ENCODE measurements at regions not wholly inside any gene's neighbourhood (a gene's known extent, or its start where the extent isn't known, plus 50 kb on each side); places are given as distances from the start of the nearest gene placed in this dataset.

GRCh38 chr14:81826081-81826480, 292.4 kb upstream of the SEL1L start:
- WGBS (ENCODE audit: insufficient coverage, low lambda C conversion rate) = no CpG with 5 or more reads among the region's 1 CpG
- Histone ChIP-seq H3K27me3 (ENCODE audit: control insufficient read depth, insufficient read depth, low read length) (no peaks in the 10 kb centered on the region), H3K36me3 (ENCODE audit: control insufficient read depth, insufficient read depth, low read length) (no peaks in the 10 kb centered on the region), H3K4me3 (ENCODE audit: low read length) (no peak overlapping the region), H3K27ac (ENCODE audit: low read length) (no peak overlapping the region), H3K4me1 (ENCODE audit: control insufficient read depth, insufficient read depth, low read length) (peaks cover 12% of the 10 kb centered on the region), H3K9me3 (ENCODE audit: control insufficient read depth, low read depth, low read length) (peaks cover 7% of the 10 kb centered on the region)
- DNase-seq = no peak

GRCh38 chr14:81829447-81829846, 295.8 kb upstream of the SEL1L start:
- Histone ChIP-seq H3K4me3 (ENCODE audit: low read length) (no peak overlapping the region), H3K4me1 (ENCODE audit: control insufficient read depth, insufficient read depth, low read length) (peaks cover 17% of the 10 kb centered on the region), H3K36me3 (ENCODE audit: control insufficient read depth, insufficient read depth, low read length) (no peaks in the 10 kb centered on the region), H3K27ac (ENCODE audit: low read length) (no peak overlapping the region), H3K27me3 (ENCODE audit: control insufficient read depth, insufficient read depth, low read length) (no peaks in the 10 kb centered on the region), H3K9me3 (ENCODE audit: control insufficient read depth, low read depth, low read length) (peaks cover 7% of the 10 kb centered on the region)
- WGBS (ENCODE audit: insufficient coverage, low lambda C conversion rate) = no CpG with 5 or more reads among the region's 24 CpGs
- no peak for DNase-seq

- no CpG with 5 or more reads among the region's 4 CpGs for WGBS (ENCODE audit: insufficient coverage, low lambda C conversion rate)
- DNase-seq = peak; percentile 26 to 55
- no peak overlapping the region for H3K27ac ChIP-seq (ENCODE audit: low read length)
Measured at GRCh38 chr14:81831128-81831820, 297.6 kb upstream of the SEL1L start.

GRCh38 chr14:81834308-81834707, 300.7 kb upstream of the SEL1L start:
- Histone ChIP-seq H3K27me3 (ENCODE audit: control insufficient read depth, insufficient read depth, low read length) (no peaks in the 10 kb centered on the region), H3K4me1 (ENCODE audit: control insufficient read depth, insufficient read depth, low read length) (peaks cover 5% of the 10 kb centered on the region), H3K9me3 (ENCODE audit: control insufficient read depth, low read depth, low read length) (peaks cover 10% of the 10 kb centered on the region), H3K36me3 (ENCODE audit: control insufficient read depth, insufficient read depth, low read length) (no peaks in the 10 kb centered on the region), H3K27ac (ENCODE audit: low read length) (no peak overlapping the region), H3K4me3 (ENCODE audit: low read length) (no peak overlapping the region)
- no CpG with 5 or more reads among the region's 1 CpG for WGBS (ENCODE audit: insufficient coverage, low lambda C conversion rate)
- peak in 1 of 2 donors; percentile 33 for DNase-seq

More at GRCh38 chr14:81831128-81831820, 297.6 kb upstream of the SEL1L start:
- Histone ChIP-seq H3K27me3 (ENCODE audit: control insufficient read depth, insufficient read depth, low read length) (no peaks in the 10 kb centered on the region), H3K9me3 (ENCODE audit: control insufficient read depth, low read depth, low read length) (peaks cover 10% of the 10 kb centered on the region), H3K4me3 (ENCODE audit: low read length) (no peak overlapping the region), H3K36me3 (ENCODE audit: control insufficient read depth, insufficient read depth, low read length) (no peaks in the 10 kb centered on the region), H3K4me1 (ENCODE audit: control insufficient read depth, insufficient read depth, low read length) (peaks cover 17% of the 10 kb centered on the region)

- Histone ChIP-seq H3K4me3 (ENCODE audit: low read length) (no peak overlapping the region), H3K27ac (ENCODE audit: low read length) (no peak overlapping the region), H3K4me1 (ENCODE audit: control insufficient read depth, insufficient read depth, low read length) (peaks cover 5% of the 10 kb centered on the region), H3K36me3 (ENCODE audit: control insufficient read depth, insufficient read depth, low read length) (no peaks in the 10 kb centered on the region), H3K9me3 (ENCODE audit: control insufficient read depth, low read depth, low read length) (peaks cover 5% of the 10 kb centered on the region), H3K27me3 (ENCODE audit: control insufficient read depth, insufficient read depth, low read length) (no peaks in the 10 kb centered on the region)
- no peak for DNase-seq
- WGBS (ENCODE audit: insufficient coverage, low lambda C conversion rate) = 100% methylated on average over 2 of the region's 4 CpGs
Measured at GRCh38 chr14:81837304-81837703, 303.7 kb upstream of the SEL1L start.

- no CpG with 5 or more reads among the region's 2 CpGs for WGBS (ENCODE audit: insufficient coverage, low lambda C conversion rate)
- no peaks in the 10 kb centered on the region for H3K27me3 ChIP-seq (ENCODE audit: control insufficient read depth, insufficient read depth, low read length)
- no peaks in the 10 kb centered on the region for H3K4me1 ChIP-seq (ENCODE audit: control insufficient read depth, insufficient read depth, low read length)
- no peak overlapping the region for H3K27ac ChIP-seq (ENCODE audit: low read length)
- H3K9me3 ChIP-seq (ENCODE audit: control insufficient read depth, low read depth, low read length) = peaks cover 5% of the 10 kb centered on the region
- no peak overlapping the region for H3K4me3 ChIP-seq (ENCODE audit: low read length)
- H3K36me3 ChIP-seq (ENCODE audit: control insufficient read depth, insufficient read depth, low read length) = no peaks in the 10 kb centered on the region
- no peak for DNase-seq
Measured at GRCh38 chr14:81839056-81839455, 305.4 kb upstream of the SEL1L start.

- 100% methylated on average over 2 of the region's 5 CpGs for WGBS (ENCODE audit: insufficient coverage, low lambda C conversion rate)
- DNase-seq = no peak
- no peaks in the 10 kb centered on the region for H3K36me3 ChIP-seq (ENCODE audit: control insufficient read depth, insufficient read depth, low read length)
Measured at GRCh38 chr14:81841346-81841745, 307.7 kb upstream of the SEL1L start.

GRCh38 chr14:81849714-81850113, 316.1 kb upstream of the SEL1L start:
- WGBS (ENCODE audit: insufficient coverage, low lambda C conversion rate) = 100% methylated on average over 1 of the region's 3 CpGs
- no peaks in the 10 kb centered on the region for H3K9me3 ChIP-seq (ENCODE audit: control insufficient read depth, low read depth, low read length)

More at GRCh38 chr14:81841346-81841745, 307.7 kb upstream of the SEL1L start:
- Histone ChIP-seq H3K4me1 (ENCODE audit: control insufficient read depth, insufficient read depth, low read length) (no peaks in the 10 kb centered on the region), H3K9me3 (ENCODE audit: control insufficient read depth, low read depth, low read length) (peaks cover 1% of the 10 kb centered on the region), H3K4me3 (ENCODE audit: low read length) (no peak overlapping the region), H3K27ac (ENCODE audit: low read length) (no peak overlapping the region), H3K27me3 (ENCODE audit: control insufficient read depth, insufficient read depth, low read length) (no peaks in the 10 kb centered on the region)

GRCh38 chr14:81855007-81855406, 321.4 kb upstream of the SEL1L start:
- DNase-seq = no peak
- no peaks in the 10 kb centered on the region for H3K27me3 ChIP-seq (ENCODE audit: control insufficient read depth, insufficient read depth, low read length)
- no peak overlapping the region for H3K4me3 ChIP-seq (ENCODE audit: low read length)
- WGBS (ENCODE audit: insufficient coverage, low lambda C conversion rate) = 90% methylated on average over 1 of the region's 2 CpGs
- no peak overlapping the region for H3K27ac ChIP-seq (ENCODE audit: low read length)
- H3K9me3 ChIP-seq (ENCODE audit: control insufficient read depth, low read depth, low read length) = peaks cover 11% of the 10 kb centered on the region
- no peaks in the 10 kb centered on the region for H3K36me3 ChIP-seq (ENCODE audit: control insufficient read depth, insufficient read depth, low read length)
- H3K4me1 ChIP-seq (ENCODE audit: control insufficient read depth, insufficient read depth, low read length) = no peaks in the 10 kb centered on the region

More at GRCh38 chr14:81849714-81850113, 316.1 kb upstream of the SEL1L start:
- no peak overlapping the region for H3K27ac ChIP-seq (ENCODE audit: low read length)
- H3K36me3 ChIP-seq (ENCODE audit: control insufficient read depth, insufficient read depth, low read length) = no peaks in the 10 kb centered on the region
- no peak for DNase-seq
- H3K4me3 ChIP-seq (ENCODE audit: low read length) = no peak overlapping the region
- no peaks in the 10 kb centered on the region for H3K27me3 ChIP-seq (ENCODE audit: control insufficient read depth, insufficient read depth, low read length)
- no peaks in the 10 kb centered on the region for H3K4me1 ChIP-seq (ENCODE audit: control insufficient read depth, insufficient read depth, low read length)

- Histone ChIP-seq H3K27me3 (ENCODE audit: control insufficient read depth, insufficient read depth, low read length) (no peaks in the 10 kb centered on the region), H3K36me3 (ENCODE audit: control insufficient read depth, insufficient read depth, low read length) (no peaks in the 10 kb centered on the region), H3K4me3 (ENCODE audit: low read length) (no peak overlapping the region), H3K4me1 (ENCODE audit: control insufficient read depth, insufficient read depth, low read length) (no peaks in the 10 kb centered on the region), H3K9me3 (ENCODE audit: control insufficient read depth, low read depth, low read length) (peaks cover 11% of the 10 kb centered on the region), H3K27ac (ENCODE audit: low read length) (no peak overlapping the region)
- no peak for DNase-seq
- WGBS (ENCODE audit: insufficient coverage, low lambda C conversion rate) = no CpG with 5 or more reads among the region's 2 CpGs
Measured at GRCh38 chr14:81859046-81859445, 325.4 kb upstream of the SEL1L start.

- Histone ChIP-seq H3K4me1 (ENCODE audit: control insufficient read depth, insufficient read depth, low read length) (peaks cover 6% of the 10 kb centered on the region), H3K9me3 (ENCODE audit: control insufficient read depth, low read depth, low read length) (no peaks in the 10 kb centered on the region), H3K4me3 (ENCODE audit: low read length) (no peak overlapping the region), H3K27ac (ENCODE audit: low read length) (no peak overlapping the region), H3K27me3 (ENCODE audit: control insufficient read depth, insufficient read depth, low read length) (no peaks in the 10 kb centered on the region), H3K36me3 (ENCODE audit: control insufficient read depth, insufficient read depth, low read length) (no peaks in the 10 kb centered on the region)
- DNase-seq = no peak
- WGBS (ENCODE audit: insufficient coverage, low lambda C conversion rate) = no CpG with 5 or more reads among the region's 5 CpGs
Measured at GRCh38 chr14:81868172-81868571, 334.5 kb upstream of the SEL1L start.
